ENCODE measurements at regions not wholly inside any gene's neighbourhood (a gene's known extent, or its start where the extent isn't known, plus 50 kb on each side); places are given as distances from the start of the nearest gene placed in this dataset.

DNA sequence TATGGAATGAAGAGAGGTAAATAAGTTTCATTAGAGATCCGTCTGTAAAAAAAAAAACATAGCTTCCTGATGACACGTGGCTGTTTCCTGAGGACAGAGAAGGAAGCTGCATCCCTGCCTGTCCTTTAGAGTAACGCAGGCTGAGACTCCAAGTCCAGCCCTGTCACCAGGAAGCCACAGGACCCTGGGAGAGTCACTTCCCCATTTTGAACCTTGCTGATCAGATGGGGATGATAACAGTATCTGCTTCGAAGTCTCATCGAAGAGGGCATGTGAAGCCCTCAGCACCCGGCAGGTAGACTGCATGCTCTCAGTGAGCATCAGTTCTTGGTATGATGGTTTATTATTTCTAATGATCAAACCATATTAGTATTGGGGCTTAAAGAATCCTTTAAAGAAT lies 139.1 kb upstream of the KCNG1 start:
- TF ChIP-seq, protein P1, sequence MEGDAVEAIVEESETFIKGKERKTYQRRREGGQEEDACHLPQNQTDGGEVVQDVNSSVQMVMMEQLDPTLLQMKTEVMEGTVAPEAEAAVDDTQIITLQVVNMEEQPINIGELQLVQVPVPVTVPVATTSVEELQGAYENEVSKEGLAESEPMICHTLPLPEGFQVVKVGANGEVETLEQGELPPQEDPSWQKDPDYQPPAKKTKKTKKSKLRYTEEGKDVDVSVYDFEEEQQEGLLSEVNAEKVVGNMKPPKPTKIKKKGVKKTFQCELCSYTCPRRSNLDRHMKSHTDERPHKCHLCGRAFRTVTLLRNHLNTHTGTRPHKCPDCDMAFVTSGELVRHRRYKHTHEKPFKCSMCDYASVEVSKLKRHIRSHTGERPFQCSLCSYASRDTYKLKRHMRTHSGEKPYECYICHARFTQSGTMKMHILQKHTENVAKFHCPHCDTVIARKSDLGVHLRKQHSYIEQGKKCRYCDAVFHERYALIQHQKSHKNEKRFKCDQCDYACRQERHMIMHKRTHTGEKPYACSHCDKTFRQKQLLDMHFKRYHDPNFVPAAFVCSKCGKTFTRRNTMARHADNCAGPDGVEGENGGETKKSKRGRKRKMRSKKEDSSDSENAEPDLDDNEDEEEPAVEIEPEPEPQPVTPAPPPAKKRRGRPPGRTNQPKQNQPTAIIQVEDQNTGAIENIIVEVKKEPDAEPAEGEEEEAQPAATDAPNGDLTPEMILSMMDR (IDR thresholded peaks at IDR 0.05): no peak
- TF ChIP-seq POLR2A (IDR thresholded peaks at IDR 0.05): no peak

Data from lower leg skin (tissue), 3 donors.